Peyer's patch (tissue), 4 donors: ENCODE measurements at regions not wholly inside any gene's neighbourhood (a gene's known extent, or its start where the extent isn't known, plus 50 kb on each side); places are given as distances from the start of the nearest gene placed in this dataset.

ENCODE experiments used
- POLR2A ChIP-seq, 2 donors: fragments of 450-650 bp; IDR thresholded peaks; one replicate each; pipeline ENCODE4 v1.5.1; 2017; ENCODE audit warnings: antibody characterized with exemption in 2 of 2, mild to moderate bottlenecking in 2 of 2, moderate library complexity in 2 of 2
- TF ChIP-seq, protein P1 (sequence below), 6 experiments: fragments of 450-650 bp in 4 of 6; fragments of 200-600 bp in 2 of 6; sonication (generic) in 1 of 6; IDR thresholded peaks; one replicate each; pipeline ENCODE4 v1.5.1; 2017 to 2019; ENCODE audit warnings: antibody characterized with exemption in 6 of 6, mild to moderate bottlenecking in 3 of 6, moderate library complexity in 1 of 6

DNA sequence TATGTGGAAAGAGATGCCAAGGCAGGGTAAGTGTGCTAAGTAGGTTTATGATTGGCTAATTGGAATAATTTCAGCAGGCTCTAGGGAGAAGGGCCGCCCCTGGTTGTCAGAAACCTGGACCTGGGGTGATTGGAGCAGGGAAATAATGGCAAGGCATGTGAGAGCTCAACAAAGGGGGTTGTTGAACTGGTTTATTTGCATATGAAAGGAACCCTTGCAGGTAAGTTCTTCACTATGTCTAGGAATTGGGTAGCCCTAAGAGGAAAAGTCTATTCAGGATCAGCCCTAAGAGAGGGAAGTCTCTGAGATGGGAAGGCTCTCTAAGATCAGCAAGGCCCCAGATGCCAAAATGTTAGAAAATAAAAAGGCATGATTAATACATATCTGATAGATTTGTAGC is 139.9 kb upstream of the PRNP start:
- TF ChIP-seq, protein P1, sequence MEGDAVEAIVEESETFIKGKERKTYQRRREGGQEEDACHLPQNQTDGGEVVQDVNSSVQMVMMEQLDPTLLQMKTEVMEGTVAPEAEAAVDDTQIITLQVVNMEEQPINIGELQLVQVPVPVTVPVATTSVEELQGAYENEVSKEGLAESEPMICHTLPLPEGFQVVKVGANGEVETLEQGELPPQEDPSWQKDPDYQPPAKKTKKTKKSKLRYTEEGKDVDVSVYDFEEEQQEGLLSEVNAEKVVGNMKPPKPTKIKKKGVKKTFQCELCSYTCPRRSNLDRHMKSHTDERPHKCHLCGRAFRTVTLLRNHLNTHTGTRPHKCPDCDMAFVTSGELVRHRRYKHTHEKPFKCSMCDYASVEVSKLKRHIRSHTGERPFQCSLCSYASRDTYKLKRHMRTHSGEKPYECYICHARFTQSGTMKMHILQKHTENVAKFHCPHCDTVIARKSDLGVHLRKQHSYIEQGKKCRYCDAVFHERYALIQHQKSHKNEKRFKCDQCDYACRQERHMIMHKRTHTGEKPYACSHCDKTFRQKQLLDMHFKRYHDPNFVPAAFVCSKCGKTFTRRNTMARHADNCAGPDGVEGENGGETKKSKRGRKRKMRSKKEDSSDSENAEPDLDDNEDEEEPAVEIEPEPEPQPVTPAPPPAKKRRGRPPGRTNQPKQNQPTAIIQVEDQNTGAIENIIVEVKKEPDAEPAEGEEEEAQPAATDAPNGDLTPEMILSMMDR (IDR thresholded peaks at IDR 0.05) = no peak
- TF ChIP-seq POLR2A (IDR thresholded peaks at IDR 0.05) = no peak
